Coronary artery (tissue), 2 donors: ENCODE measurements at regions not wholly inside any gene's neighbourhood (a gene's known extent, or its start where the extent isn't known, plus 50 kb on each side); places are given as distances from the start of the nearest gene placed in this dataset.
A peak's percentile ranks its signal among the peaks of the same experiment; 100 is the strongest.

Source experiments
- DNase-seq: peaks from one replicate; pipeline ENCODE4 v3.0.0-alpha.2; 2017; ENCODE audit warnings: low spot score
- H3K27ac ChIP-seq, 2 donors: fragments of 200-600 bp; sonication (generic); one replicate each; pipeline ENCODE4 v1.5.1; 2016 to 2019
- H3K4me3 ChIP-seq: fragments of 200-600 bp; sonication (generic); 2 replicates; pipeline ENCODE4 v1.5.1; 2016; ENCODE audit warnings: mild to moderate bottlenecking, moderate library complexity
- TF ChIP-seq, protein P1 (sequence below): fragments of 200-600 bp; sonication (generic); IDR thresholded peaks from one replicate; pipeline ENCODE4 v1.5.1; 2019; ENCODE audit warnings: antibody characterized with exemption

DNA sequence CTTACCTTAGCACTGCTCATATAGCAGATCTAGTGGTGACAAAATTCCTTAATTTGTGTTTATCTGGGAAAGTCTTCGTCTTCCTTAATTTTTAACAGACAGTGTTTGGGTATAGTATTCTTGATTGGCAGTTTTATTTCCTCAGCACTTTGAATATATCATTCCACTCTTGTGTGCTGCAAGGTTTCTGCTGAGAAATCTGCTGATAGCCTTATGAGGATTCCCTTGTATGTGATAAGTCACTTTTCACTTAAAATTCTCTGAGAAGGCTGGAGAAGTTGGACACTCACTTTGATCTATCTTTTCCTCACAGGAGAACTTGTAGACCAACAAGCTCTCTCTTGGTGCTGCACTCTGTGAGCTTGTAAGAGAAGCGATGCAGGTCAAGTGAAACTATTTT, 306.1 kb upstream of the RTL1 start:
- Histone ChIP-seq H3K27ac (no peak overlapping the region), H3K4me3 (no peak overlapping the region)
- TF ChIP-seq, protein P1, sequence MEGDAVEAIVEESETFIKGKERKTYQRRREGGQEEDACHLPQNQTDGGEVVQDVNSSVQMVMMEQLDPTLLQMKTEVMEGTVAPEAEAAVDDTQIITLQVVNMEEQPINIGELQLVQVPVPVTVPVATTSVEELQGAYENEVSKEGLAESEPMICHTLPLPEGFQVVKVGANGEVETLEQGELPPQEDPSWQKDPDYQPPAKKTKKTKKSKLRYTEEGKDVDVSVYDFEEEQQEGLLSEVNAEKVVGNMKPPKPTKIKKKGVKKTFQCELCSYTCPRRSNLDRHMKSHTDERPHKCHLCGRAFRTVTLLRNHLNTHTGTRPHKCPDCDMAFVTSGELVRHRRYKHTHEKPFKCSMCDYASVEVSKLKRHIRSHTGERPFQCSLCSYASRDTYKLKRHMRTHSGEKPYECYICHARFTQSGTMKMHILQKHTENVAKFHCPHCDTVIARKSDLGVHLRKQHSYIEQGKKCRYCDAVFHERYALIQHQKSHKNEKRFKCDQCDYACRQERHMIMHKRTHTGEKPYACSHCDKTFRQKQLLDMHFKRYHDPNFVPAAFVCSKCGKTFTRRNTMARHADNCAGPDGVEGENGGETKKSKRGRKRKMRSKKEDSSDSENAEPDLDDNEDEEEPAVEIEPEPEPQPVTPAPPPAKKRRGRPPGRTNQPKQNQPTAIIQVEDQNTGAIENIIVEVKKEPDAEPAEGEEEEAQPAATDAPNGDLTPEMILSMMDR, result no peak
- DNase-seq, result no peak

GRCh38 chr14:101215266-101215665, 311.7 kb upstream of the RTL1 start:
- DNase-seq, result peak; percentile 28
- TF ChIP-seq, protein P1, result no peak
- Histone ChIP-seq H3K4me3 (no peak overlapping the region), H3K27ac (no peak overlapping the region)

GRCh38 chr14:101215927-101216326, 312.4 kb upstream of the RTL1 start:
- no peak overlapping the region for H3K4me3 ChIP-seq

GRCh38 chr14:101216366-101217079, 313.0 kb upstream of the RTL1 start:
- H3K4me3 ChIP-seq, result no peak overlapping the region
- TF ChIP-seq, protein P1, result no peak
- DNase-seq, result no peak
- H3K27ac ChIP-seq, result no peak overlapping the region

More at GRCh38 chr14:101215927-101216326, 312.4 kb upstream of the RTL1 start:
- DNase-seq, result peak; percentile 58
- no peak overlapping the region for H3K27ac ChIP-seq
- TF ChIP-seq, protein P1, result no peak

DNA sequence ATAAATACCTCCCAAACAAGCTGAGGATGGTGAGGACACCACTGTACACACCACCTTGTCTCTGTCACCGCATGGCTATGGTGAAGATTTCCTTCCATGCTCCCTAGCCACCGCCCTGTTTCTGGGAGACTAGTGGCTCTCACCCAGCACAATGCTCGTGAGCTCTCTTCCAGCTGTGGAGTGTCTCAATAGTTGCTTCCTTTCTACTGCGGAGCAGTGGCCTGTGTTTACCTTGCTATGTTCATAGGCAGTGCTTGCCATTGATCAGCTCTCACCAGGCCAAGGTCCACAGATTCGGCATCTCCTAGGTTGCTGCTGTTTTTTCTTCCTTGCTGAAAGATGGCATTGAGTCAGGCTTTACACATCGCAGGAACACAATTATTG, 313.6 kb upstream of the RTL1 start:
- H3K4me3 ChIP-seq, result no peak overlapping the region
- TF ChIP-seq, protein P1, result no peak
- H3K27ac ChIP-seq, result no peak overlapping the region
- peak; percentile 33 for DNase-seq

- Histone ChIP-seq H3K4me3 (no peak overlapping the region), H3K27ac (no peak overlapping the region)
- peak; percentile 33 for DNase-seq
- TF ChIP-seq, protein P1, result no peak
These were observed 314.3 kb upstream of the RTL1 start for GRCh38 chr14:101217616-101218371.
